Activated CD8-positive, alpha-beta memory T cell treated with anti-CD3 and anti-CD28 coated beads, Interleukin-2, amount 50 U/mL, for 48 hours (primary cell): ENCODE measurements at regions not wholly inside any gene's neighbourhood (a gene's known extent, or its start where the extent isn't known, plus 50 kb on each side); places are given as distances from the start of the nearest gene placed in this dataset.

ENCODE experiments used
- DNase-seq: peaks from one replicate; pipeline ENCODE4 v3.0.0-alpha.2; 2020

- DNase-seq: no peak
Measured at GRCh38 chr6:1113916-1114540, 197.9 kb upstream of the FOXQ1 start.

DNA sequence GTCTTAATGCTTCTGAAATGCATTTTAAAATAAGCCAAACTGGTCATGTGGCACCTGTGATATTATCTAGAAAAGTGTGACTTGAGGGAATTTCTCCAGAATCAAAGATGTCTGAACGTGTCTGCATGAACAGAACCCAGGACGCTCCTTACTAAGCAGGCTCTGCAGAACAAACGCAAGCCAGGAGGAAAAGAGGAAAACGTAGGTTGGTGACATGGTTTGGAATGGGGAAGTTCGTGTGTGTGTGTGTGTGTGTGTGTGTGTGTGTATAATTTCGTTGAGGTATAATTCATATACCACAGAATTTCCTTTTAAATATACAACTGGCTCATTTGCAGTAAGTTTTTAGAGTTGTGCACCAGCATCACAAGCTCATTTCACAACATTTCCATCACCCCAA, 200.5 kb upstream of the FOXQ1 start:
- DNase-seq: no peak

GRCh38 chr6:1110941-1111349, 201.0 kb upstream of the FOXQ1 start:
- no peak for DNase-seq

GRCh38 chr6:1110164-1110563, 201.7 kb upstream of the FOXQ1 start:
- no peak for DNase-seq

GRCh38 chr6:1109134-1109533, 202.8 kb upstream of the FOXQ1 start:
- no peak for DNase-seq

- no peak for DNase-seq
Measured at GRCh38 chr6:1108198-1108597, 203.7 kb upstream of the FOXQ1 start.

GRCh38 chr6:1107578-1107977, 204.3 kb upstream of the FOXQ1 start:
- no peak for DNase-seq

- no peak for DNase-seq
Measured at GRCh38 chr6:1105833-1106400, 206.0 kb upstream of the FOXQ1 start.

DNA sequence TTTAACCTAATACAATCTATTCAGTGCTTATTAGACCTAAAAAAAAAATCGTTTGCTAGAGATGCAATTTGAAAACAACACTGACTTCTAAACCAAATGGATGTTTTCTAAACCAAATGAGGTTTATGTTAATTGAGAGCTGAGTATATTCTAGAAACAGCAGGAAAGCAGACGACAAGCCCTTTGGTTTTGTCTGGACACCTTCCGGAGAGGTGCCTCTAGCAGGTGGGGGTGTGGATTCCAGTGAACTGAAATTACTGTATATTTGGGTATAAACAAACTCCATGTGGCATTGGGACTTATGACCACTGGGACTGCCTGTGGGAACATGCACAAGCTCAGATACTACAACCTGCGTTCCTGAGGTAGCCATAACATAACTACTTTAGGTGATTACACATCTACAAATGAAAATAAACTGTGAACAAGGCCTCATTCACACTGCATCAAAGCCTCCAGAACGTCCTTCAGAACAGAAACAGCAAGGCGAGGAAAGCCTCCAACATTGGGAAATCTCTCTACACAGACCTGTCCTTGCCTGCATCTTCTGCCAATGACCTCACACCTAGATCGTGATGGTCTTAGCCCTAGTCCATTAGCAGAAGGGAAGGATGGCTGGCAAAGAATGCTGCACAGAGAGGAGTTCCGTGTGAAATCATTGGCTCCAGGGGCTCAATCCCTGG, 206.8 kb upstream of the FOXQ1 start:
- no peak for DNase-seq

- DNase-seq: no peak
Measured at GRCh38 chr6:1103945-1104623, 207.8 kb upstream of the FOXQ1 start.

DNA sequence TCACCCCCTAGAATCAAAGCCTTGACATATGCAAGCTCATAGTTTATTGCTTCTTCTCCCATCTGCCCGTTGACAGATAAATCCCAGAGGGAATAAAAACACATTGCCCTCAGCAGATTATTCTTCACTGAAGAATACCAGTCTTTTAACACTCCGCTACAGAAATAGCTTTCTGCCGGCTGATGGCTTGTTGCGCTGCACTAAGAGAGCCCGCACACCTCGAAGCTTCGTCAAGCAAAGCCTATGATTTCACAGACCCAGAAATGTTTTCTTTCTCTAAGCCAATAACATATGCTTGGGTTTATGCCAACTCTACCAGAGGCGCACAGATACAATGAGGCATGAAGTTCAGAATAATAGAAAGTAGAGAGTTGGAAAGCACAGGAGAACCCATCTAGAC, 208.9 kb upstream of the FOXQ1 start:
- no peak for DNase-seq

- DNase-seq: peak; percentile 1
Measured at GRCh38 chr6:1100269-1100668, 211.6 kb upstream of the FOXQ1 start.

- peak; percentile 3 for DNase-seq
Measured at GRCh38 chr6:1099264-1099663, 212.6 kb upstream of the FOXQ1 start.

DNA sequence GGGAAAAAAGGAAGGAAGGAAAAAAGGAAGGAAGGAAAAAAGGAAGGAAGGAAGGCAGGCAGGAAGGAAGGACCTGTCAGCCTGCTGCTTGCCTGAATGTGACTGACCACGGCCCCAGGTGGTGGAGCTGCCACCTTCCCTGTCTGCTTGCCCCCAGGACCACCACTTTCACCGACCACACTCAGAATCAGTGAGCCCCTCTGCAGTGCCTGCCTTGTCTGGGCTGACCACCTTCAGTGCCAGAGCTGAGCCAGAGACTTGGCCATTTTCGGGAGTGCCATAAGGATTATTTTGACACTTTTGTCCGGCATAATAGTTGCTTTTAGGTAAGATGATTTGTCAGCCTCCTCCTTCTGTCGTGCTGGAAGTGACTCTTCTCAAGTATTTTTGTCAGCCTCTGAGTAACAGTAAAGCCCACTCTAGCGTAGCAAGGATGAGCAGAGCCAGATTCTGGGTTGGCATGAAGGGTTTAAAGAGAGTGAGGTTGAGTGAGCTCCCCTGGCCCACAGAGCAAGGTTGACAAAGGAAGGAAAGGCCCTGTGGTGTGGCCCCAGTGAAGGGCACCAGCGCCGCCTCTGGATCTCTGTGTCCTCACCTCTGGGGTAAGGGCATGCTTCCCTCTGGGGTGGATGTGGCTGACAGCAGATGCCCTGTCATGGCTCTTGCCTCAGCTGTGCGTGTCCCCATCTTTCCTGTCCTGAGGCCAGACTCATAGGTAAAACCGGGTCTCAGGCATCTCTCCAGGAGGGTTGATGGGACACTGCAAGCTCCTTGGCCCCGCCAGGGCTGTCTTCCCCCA, 214.7 kb upstream of the FOXQ1 start:
- DNase-seq: peak; percentile 25

GRCh38 chr6:1094306-1094705, 217.6 kb upstream of the FOXQ1 start:
- DNase-seq: no peak

DNA sequence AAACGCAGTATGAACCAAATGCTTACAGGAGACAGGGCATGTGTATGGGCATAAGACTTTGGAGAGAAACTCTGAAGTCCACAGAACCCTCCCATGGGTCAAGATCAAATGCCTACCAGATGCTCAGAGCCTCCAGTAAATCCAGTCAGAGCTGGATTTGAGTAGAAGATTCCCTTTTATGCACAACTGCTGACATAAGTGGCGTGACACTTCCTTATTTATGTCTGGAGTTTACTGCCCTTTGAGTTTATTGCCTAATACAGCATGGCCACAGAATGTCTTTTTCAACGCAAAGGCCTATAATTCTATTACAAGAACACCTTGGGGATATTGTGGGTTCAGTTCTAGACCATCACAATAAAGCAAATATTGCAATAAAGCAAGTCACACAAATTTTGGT, 220.0 kb upstream of the FOXQ1 start:
- DNase-seq: no peak

DNA sequence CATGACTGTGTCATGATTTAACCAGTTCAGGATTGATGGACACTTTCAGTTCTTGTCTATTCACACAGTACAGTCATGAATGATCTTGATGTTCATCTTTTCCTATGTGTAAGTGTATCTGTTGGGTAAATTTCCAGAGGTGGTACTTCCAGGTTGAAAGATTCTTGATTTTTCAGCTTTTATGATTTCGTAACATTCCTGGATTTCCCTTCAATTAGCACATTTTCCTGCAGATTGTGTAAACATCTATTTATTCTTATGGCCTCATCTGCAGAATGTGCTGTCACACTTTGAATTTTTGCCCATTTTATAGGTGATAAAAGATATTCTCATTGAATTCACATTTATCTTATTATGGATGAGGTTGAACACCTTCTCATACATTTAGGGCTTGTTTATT, 222.0 kb upstream of the FOXQ1 start:
- no peak for DNase-seq

GRCh38 chr6:1088492-1089001, 223.4 kb upstream of the FOXQ1 start:
- DNase-seq: no peak

- no peak for DNase-seq
Measured at GRCh38 chr6:1087154-1087843, 224.6 kb upstream of the FOXQ1 start.

GRCh38 chr6:1086446-1087153, 225.3 kb upstream of the FOXQ1 start:
- DNase-seq: no peak

GRCh38 chr6:1082285-1082935, 229.5 kb upstream of the FOXQ1 start:
- no peak for DNase-seq
